ENCODE measurements at regions not wholly inside any gene's neighbourhood (a gene's known extent, or its start where the extent isn't known, plus 50 kb on each side); places are given as distances from the start of the nearest gene placed in this dataset.
"Not testable (repeated sequence)": the region's sequence is repeated elsewhere in the genome, so short reads cannot be mapped to it uniquely, and the experiment has no call there.

- H3K4me3 ChIP-seq, result no peak overlapping the region
- no peak for TF ChIP-seq CTCF (IDR thresholded peaks at IDR 0.05)
- no peak for DNase-seq (ENCODE audit: low spot score)
- H3K27ac ChIP-seq, result no peak overlapping the region
These were observed 105.5 kb downstream of the TNFRSF13B start for GRCh38 chr17:16866436-16866835.

GRCh38 chr17:16865704-16866103, 106.2 kb downstream of the TNFRSF13B start:
- H3K27ac ChIP-seq; DNase-seq (ENCODE audit: low spot score); H3K4me3 ChIP-seq: not testable (repeated sequence)

GRCh38 chr17:16865077-16865613, 106.8 kb downstream of the TNFRSF13B start:
- not testable (repeated sequence) for H3K4me3 ChIP-seq; H3K27ac ChIP-seq; DNase-seq (ENCODE audit: low spot score)

GRCh38 chr17:16864462-16865076, 107.3 kb downstream of the TNFRSF13B start:
- DNase-seq (ENCODE audit: low spot score); H3K27ac ChIP-seq; H3K4me3 ChIP-seq: not testable (repeated sequence)

- not testable (repeated sequence) for H3K4me3 ChIP-seq; DNase-seq (ENCODE audit: low spot score); H3K27ac ChIP-seq
These were observed 110.8 kb downstream of the TNFRSF13B start for GRCh38 chr17:16861152-16861551.

GRCh38 chr17:16860467-16860866, 111.5 kb downstream of the TNFRSF13B start:
- DNase-seq (ENCODE audit: low spot score); H3K27ac ChIP-seq; H3K4me3 ChIP-seq: not testable (repeated sequence)

- H3K27ac ChIP-seq; H3K4me3 ChIP-seq; DNase-seq (ENCODE audit: low spot score): not testable (repeated sequence)
These were observed 112.4 kb downstream of the TNFRSF13B start for GRCh38 chr17:16859515-16859914.

GRCh38 chr17:16857746-16858145, 114.2 kb downstream of the TNFRSF13B start:
- not testable (repeated sequence) for H3K27ac ChIP-seq; H3K4me3 ChIP-seq; DNase-seq (ENCODE audit: low spot score)

- H3K4me3 ChIP-seq; DNase-seq (ENCODE audit: low spot score): not testable (repeated sequence)
These were observed 115.1 kb downstream of the TNFRSF13B start for GRCh38 chr17:16856846-16857245.

GRCh38 chr17:16856171-16856570, 115.7 kb downstream of the TNFRSF13B start:
- not testable (repeated sequence) for H3K4me3 ChIP-seq; H3K27ac ChIP-seq; DNase-seq (ENCODE audit: low spot score)

More at GRCh38 chr17:16856846-16857245, 115.1 kb downstream of the TNFRSF13B start:
- H3K27ac ChIP-seq, result not testable (repeated sequence)

- H3K4me3 ChIP-seq; H3K27ac ChIP-seq; DNase-seq (ENCODE audit: low spot score): not testable (repeated sequence)
These were observed 117.3 kb downstream of the TNFRSF13B start for GRCh38 chr17:16854636-16855035.

- TF ChIP-seq CTCF (IDR thresholded peaks at IDR 0.05), result no peak
- H3K4me3 ChIP-seq, result no peak overlapping the region
- H3K27ac ChIP-seq, result no peak overlapping the region
- DNase-seq (ENCODE audit: low spot score), result no peak
These were observed 118.1 kb downstream of the TNFRSF13B start for GRCh38 chr17:16853661-16854320.

- H3K4me3 ChIP-seq; H3K27ac ChIP-seq; DNase-seq (ENCODE audit: low spot score): not testable (repeated sequence)
These were observed 122.1 kb downstream of the TNFRSF13B start for GRCh38 chr17:16849861-16850260.

GRCh38 chr17:16848997-16849396, 122.9 kb downstream of the TNFRSF13B start:
- DNase-seq (ENCODE audit: low spot score); H3K27ac ChIP-seq: not testable (repeated sequence)

GRCh38 chr17:16845098-16845497, 126.8 kb downstream of the TNFRSF13B start:
- DNase-seq (ENCODE audit: low spot score); H3K27ac ChIP-seq; H3K4me3 ChIP-seq: not testable (repeated sequence)

More at GRCh38 chr17:16848997-16849396, 122.9 kb downstream of the TNFRSF13B start:
- not testable (repeated sequence) for H3K4me3 ChIP-seq

GRCh38 chr17:16844669-16845068, 127.2 kb downstream of the TNFRSF13B start:
- H3K27ac ChIP-seq; DNase-seq (ENCODE audit: low spot score); H3K4me3 ChIP-seq: not testable (repeated sequence)

GRCh38 chr17:16843511-16843910, 128.4 kb downstream of the TNFRSF13B start:
- DNase-seq (ENCODE audit: low spot score); H3K4me3 ChIP-seq; H3K27ac ChIP-seq: not testable (repeated sequence)
